Activated T-helper 1 cell treated with anti-CD3 and anti-CD28 coated beads, Interleukin-2, amount 50 U/mL, for 16 hours (primary cell): ENCODE measurements at regions not wholly inside any gene's neighbourhood (a gene's known extent, or its start where the extent isn't known, plus 50 kb on each side); places are given as distances from the start of the nearest gene placed in this dataset.

ENCODE experiments used
- DNase-seq, 2 donors: peaks; one replicate each; pipeline ENCODE4 v3.0.0-alpha.2; 2020; ENCODE audit warnings: low read depth in 1 of 2, low spot score in 1 of 2

DNA sequence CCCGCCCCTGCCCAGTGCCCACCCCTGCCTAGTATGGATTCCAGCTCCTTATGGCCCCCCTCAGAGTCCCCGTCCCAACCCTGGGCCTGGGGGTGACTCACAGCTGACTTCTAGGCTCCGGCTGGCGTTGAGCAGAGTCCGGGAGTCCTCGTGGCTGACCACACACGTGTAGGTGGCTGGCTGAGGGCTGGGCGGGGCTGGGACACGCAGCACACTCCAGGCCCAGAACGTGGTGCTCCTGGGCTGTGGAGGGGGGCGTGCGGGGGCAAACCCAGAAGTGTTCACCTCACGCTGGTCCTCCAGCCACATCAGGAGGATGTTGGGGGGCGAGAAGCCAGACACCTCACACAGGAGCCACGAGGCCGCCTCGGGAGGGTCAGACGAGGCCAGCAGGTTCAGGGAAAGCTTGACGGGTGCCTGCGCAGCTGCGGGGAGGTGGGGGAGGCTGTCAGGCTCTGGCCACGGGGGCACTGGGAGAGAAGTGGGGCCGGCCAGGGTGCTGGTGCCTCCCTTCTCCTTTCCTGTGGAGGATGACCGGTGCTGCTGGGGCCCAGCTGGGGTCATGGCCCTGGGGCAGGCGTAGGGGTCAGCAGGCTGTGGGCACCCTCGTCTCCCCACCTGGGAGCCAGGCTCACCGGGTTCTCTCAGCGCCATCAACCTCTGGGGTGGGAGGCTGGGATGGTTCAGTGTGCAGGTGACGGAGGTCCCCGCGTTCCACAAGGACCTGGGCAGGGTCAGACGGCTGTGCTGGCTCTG, 314.1 kb downstream of the TMEM121 start:
- DNase-seq, result no peak

DNA sequence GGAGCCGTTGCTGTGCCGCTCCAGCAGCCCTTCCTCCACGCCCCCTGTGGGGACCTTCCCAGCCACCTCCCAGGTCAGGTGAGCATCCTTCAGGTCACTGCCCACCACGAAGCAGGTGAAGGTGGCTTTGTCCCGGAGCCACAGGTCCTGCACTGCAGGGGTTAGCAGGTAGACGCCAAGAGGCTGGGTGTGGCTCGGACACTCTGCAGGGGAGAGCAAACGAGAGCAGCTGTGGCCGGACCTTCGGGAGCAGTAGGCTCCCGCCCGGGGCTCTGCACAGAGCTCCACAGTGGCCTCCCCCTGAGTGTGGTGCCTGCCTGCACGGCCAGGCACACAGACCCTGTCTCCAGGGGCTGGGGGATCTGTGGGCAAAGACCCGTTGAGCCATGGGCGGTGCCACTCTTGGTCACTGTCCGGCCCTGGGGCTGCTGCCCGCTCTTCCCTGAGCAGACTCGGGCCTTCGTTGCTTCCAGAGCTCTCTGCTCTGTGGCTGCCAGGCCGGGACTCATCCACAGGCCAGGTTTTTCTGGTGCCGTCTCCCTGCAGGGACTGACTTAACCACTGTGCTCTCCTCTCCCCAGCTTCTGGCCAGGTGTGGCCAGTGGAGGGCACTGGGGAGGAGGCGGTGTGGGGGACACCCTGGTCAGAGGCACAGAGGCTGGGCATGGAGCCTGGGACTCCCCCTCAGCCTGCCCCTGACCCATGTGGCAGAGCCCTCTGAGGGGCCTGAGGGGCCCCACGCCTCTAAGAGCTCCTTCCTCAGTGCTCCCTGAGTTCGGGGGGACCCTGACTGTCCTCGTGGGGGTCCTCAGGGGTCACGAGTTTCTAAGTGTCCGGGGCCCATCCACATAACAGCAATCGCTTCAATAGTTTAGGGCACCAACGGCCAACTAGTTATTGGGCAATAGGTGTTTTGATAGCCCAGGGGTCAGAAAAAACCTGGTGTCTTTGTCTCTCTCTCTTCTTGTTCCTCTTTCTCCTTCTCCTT, 314.9 kb downstream of the TMEM121 start:
- no peak for DNase-seq

DNA sequence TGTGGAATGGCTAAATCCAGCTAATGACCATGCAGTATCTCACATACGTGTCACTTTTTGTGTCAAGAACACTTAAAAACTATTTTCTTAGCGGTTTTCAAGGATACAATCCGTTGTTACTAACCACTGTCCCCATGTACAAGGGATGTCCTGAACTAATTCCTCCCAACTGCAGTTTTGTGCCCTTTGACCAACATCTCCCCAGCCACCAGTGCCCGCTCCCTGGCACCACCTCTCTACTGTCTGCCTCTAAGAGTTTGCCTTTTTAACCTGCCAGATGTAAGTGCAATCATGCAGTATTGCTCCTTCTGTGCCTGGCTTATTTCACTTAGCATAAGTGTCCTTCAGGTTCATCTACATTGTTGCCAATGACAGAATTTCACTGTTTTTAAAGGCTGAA, 315.7 kb downstream of the TMEM121 start:
- DNase-seq, result no peak

DNA sequence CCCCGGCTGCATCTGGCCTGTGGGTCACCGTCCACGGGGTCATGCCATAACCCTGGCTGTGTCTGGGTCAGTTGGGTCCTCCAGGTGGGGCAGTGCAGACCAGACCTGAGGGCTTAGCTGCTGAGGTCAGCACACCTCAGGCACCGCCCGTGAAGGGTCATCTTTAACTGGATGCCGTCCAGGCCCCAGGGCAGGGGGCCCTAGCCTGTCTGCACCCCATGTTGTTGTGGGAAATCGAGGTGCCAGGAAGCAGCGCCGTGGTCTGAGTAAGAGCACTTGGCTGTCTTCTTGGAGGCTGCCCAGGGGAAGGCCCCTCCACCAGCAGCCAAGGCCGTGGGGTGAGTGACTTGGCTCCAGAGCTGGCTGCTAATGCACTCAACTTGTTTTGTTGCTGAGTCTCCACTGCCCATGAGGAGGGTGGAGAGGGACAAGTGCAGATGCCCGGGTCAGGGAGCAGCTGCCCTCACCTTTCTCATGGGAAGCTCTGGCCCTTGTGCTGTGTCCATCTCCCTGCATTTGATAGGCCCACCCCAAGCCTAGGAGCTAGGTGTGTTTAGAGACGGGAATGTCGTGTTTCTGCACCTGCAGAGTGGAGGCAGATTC, 317.2 kb downstream of the TMEM121 start:
- DNase-seq, result no peak

DNA sequence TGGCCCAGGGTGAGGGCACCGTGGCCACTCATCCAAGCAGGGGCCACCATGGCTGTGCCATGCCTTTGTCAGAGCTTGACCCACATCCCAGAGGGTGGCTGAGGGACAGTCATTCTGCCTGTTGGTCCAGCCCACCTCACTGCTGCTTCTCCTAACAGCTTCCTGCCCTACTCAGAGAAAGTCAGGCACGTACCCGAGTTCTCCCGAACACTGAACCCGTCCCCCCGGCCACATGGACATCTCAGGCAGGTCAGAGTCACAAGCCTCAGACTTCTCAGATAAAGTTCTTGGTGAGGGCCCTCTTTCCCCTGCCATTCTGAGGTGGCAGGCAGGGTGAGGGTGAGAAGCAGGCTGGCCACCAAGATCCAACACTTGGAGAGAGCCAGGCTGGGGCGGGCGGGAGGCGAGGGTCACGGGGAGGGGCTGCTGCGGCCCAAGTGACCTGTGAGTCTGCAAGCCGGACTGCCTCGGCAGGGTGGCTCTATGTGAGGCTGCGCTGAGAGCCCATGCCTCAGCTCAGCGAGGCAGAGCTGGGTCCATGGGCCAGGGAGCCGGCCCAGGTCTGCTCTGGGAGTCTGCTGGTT, 317.8 kb downstream of the TMEM121 start:
- DNase-seq, result no peak

DNA sequence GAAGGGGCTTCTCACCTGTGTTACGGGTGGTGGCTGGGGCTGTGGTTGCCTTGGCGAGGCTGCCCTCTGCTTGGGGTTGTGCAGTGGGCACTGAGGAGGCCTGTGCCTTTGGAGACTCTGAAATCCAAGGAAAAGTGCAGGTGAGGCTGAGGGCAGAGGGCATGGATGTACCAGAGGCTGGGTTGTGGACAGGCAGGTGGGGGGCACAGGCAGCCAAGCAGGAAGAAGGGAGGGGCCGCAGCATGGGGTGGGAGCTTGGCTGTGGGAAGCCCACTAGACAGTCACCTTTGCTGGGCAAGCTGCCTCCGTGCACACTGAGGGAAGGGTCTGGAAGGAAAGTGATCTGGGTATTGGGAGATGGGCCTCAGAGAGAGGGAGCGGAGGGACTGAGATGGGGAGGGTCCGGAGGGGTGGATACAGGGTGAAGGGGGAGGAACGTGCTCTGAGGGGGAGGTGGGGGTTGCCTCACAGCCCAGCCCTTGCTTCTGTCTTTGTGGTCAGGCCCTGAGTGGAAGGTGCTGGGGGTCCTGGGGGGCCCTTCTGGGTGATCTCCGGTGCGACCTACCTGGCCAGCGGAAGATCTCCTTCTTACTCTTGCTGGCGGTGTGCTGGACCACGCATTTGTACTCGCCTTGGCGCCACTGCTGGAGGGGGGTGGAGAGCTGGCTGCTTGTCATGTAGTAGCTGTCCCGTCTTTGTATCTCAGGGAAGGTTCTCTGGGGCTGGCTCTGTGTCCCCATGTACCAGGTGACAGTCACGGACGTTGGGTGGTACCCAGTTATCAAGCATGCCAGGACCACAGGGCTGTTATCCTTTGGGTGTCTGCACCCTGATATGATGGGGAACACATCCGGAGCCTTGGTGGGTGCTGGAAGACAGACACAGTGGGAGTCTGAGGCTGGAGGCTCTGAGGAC, 318.7 kb downstream of the TMEM121 start:
- DNase-seq, result no peak

DNA sequence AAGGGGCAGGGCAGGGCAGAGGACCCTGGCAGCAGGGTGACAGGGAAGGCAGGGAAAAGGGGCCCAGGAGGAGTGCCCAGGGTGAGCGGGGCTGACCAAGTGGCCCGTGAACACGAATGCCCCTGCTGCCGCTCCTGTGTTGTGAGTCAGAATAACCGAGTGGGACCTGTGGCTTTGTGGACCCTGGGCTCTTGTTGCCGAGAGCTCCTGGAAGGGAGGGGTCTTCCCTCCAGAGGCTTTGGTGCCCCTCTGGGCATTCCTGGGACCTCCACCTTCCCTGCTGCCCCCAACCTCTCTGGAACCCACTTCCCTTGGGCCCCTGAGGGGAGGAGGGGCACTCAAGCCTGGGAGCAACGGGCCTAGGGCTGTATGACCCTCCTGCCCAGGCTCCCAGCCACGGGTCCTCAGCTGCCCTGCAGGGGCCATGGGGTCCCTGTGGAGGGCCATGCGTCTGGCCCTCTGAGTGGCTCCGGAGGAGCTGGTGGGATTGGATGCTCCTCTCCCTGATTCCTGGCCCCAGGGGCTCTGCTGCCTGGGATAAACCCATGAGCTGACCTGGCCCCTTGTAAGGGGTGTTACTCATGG, 319.4 kb downstream of the TMEM121 start:
- no peak for DNase-seq

DNA sequence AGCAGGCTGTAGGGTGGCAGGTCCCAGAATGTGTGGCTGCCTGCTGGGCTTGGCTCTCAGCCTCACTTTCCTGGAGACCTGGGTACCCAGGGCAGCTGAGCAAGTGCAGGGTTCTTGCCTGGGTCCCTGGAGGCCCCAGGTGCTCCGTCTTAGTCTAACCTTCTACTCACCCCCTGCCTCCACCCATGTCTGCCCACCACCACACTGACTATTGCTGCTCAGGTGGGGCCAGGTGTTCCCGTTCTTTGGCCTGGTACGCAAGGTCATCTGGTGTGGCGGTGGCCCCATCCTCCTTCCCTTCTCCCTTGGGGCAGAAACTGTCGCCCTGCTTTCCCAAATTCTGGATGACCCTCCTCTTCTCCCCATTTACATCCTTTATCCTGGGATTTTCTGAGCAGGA, 319.9 kb downstream of the TMEM121 start:
- DNase-seq, result no peak

DNA sequence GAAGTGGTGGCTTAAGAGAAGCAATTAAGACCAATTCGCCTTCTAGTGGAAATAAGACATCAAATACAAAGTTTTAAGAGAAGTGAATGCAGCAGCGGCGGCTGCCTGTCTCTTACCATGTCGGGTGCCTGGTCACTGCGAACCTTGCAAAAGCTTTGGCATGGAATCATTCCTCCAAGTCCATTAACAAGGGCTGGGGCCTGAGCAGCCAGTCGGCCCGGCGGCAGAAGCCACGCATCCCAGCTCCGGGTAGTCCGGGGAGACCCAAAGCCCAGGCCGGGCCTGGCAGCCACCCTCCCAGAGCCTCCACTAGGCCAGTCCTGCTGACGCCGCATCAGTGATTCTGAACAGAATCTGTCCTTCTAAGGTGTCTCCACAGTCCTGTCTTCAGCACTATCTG, 321.0 kb downstream of the TMEM121 start:
- no peak for DNase-seq

DNA sequence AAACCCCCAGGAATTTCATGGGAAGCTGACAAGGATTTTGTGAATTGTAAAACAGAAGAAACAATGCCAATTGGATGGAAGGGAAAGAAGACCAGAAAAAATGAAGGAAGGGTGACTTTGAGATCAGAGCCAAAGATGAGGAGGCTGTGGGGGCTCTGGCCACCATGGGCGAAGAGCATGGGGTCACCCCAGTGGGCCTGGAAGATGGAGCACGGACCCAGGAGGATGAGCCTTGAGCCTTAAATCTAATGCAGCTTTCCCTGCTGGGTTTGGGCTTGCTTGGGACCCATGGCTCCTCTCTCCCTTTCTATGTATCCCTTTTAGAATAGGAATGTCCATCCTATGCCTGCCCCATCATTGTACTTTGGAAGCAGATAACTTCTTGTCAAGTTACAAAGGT, 322.2 kb downstream of the TMEM121 start:
- DNase-seq, result no peak

DNA sequence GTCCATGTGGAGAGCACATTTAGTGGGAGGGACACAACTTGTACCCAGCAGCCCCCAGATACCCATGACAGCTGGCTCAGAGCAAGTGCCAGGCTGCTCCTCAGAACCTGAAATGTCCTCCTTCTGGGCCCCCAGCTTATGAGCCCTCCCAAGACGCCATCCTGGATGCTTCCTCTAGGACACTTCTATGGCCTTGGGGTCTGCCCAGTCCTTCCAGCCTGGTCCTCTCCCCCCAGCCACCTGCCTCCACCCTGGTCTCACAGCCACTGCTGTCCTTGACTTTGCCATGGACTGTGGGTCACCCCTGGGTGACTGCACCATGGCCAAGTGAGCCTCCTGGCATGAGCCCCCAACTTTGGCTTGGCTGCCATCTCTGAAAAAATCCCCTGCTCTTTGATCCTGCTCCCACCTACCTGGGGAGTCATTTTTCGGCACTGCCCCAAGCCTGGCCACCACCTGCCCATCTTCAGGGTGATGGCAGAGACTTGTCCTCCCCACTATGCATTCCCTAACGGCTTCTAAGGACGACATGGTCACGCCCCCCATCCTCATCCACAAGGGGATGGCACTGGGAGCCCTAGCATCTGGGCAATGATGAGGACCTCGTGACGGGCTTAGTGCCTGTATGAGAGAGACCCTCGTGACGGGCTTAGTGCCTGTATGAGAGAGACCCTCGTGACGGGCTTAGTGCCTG, 323.7 kb downstream of the TMEM121 start:
- no peak for DNase-seq

DNA sequence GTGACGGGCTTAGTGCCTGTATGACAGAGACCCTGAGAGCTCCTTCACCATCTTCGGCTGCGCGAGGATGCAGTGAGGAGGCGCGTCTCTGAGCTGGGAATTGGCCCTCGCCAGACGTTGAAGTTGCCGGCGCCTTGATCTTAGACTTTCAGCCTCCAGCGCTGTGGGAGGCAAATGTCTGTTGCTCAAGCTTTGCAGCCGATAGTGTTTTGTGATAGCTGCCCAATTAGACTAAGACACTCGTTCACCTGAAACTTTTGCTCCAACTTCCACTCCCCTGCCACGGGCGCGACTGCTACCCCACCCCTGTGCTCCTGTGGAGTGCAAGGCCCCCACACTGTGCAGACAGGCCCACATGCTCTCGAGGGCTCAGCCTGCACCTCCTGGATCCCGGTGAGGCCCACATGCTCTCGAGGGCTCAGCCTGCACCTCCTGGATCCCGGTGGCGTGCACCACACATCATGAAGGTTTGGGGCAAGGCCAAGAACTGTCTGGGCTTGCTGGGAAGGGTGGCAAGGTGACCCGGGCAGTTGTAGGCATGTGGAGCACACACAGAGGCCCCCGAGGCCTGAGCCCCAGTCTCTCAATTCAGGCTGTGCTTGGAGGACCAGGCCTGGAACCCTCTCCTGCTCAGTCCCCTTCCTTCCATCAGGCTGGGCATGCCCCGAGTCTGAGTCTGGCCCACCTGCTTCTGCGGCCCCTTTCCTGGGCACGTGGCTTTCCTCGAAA, 324.6 kb downstream of the TMEM121 start:
- DNase-seq, result no peak

DNA sequence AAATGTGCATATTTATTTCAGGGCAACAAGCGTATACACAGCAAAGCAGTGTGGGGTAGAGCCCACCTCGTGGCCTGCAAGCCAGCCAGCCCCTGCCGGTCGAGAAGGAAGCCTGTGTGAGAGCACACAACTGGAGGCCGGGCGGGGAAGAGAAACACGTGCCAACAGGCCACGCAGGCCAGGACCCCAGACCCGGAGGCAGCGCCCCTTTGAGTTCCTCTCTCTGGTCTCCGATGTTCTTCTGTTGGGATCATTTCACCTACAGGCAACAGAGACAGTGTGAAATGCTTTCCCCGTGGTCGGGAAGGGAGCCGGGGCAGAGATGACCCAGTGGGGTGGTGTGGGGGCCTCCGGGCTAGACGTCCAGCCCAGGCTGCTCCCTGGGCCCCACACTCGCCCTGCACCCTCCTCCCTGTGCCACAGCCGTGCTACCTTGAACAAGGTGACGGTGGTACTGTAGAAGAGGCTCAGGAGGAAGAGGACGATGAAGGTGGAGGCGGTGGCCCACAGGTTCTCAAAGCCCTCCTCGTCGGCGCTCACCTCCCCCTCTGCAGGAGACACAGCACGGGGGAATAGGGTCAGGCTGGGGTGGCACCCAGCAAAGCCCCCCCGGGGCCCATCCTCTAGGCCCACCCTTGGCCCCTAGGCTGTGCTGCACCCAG, 325.5 kb downstream of the TMEM121 start:
- DNase-seq, result no peak

DNA sequence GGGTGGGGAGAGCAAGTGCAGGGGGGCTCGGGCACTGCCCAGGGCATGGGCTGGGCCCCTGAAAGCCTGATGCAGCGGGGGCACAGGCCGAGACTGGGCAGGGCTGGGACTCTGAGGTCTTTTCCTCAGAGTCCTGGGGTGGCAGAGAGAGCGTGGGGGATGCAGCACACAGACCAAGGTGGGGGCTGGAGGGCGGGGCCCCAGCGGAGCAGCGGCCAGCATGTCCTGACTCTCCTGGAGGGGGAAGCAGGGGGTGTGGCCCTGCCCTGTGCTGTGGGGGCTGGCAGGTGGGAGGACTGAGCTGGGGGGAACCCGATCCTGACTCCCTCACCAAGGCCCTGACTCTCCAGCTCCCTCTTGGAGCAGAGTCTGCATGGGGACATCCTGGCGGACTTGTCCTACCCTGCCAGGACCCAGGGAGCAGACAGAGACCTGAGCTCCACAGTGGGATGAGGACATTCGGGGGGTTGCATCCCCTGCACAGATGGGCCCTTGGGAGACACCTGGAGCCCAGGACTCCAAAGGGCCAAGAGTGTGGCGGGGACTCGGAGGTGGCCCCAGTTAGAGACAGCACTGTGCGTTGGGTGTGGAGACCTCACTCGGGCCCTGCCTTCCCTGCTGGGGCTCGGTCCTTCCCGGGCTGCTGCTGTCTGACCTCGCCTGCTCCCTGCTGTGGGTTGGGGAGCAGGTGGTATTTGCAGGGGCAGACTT, 326.1 kb downstream of the TMEM121 start:
- no peak for DNase-seq

DNA sequence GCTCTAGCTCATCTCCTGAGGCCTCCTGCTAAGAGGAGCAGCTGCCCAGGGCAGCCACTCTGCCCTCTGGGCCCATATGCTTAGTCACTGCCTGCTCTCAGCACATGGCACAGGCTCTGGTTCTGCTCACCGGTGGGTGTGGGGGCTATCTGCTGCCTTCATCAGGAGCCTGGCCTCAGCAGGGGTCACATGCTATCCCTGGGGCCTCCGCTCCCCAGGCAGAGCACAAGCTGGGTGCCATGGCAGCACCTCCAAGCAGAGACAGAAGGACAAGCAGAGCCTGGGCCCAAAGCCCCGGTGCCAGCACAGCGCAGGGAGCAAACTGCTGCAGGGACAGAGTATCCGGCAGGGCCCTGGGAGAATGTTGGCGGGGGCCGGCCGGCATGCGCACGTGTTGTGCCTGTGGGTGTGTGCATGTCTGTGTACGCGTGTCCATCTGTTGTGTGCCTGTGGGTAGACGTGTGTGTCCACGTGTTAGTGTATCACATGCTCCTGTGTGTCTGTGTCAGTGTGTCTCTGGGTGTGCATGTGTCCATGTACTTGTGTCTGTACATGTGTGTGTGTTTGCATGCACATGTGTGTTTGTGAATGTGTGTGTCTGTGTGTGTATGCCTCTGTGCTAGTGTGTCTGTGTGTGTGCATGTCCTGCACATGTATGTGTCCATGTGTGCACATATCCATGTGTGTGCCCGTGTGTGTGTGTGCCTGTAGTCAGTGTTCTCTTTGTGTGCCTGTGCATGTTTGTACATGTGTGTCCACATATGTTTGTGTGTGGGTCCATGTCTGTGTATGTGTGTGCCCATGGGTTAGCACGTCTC, 326.9 kb downstream of the TMEM121 start:
- no peak for DNase-seq

DNA sequence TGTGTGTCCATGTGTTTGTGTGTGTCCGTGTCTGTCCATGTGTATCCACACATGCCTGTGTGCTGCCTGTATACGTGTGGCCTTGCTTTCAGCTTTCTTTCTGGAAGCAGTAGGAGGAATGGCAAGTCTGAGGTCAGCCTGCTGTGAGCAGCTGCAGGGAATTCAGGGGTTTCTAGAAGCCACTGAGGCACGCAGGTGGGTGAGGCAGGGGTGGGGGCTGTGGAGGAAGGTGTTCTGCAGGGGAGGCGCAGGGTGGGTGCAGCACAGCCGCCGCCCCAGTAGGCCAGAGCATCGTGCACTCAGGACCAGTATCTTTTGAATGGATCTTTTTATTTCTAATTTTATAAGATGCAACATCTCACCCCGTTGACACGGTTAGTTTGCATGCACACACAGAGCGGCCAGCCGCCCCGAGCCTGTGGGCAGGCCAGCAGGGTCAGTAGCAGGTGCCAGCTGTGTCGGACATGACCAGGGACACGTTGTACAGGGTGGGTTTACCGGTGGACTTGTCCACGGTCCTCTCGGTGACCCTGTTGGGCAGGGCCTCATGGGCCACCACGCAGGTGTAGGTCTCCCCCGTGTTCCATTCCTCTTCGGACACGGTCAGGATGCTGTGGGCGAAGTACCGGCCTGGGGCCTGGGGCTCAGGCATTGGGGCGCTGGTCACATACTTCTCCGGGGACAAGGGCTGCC, 327.7 kb downstream of the TMEM121 start:
- no peak for DNase-seq
